Cardiac fibroblast (primary cell): ENCODE measurements at regions not wholly inside any gene's neighbourhood (a gene's known extent, or its start where the extent isn't known, plus 50 kb on each side); places are given as distances from the start of the nearest gene placed in this dataset.

ENCODE experiments used
- DNase-seq, 2 donors: peaks; one replicate each; pipeline versions ENCODE4 v3.0.0 to v3.0.0-alpha.2; 2010; ENCODE audit warnings: low read depth in 2 of 2
- H3K4me3 ChIP-seq, 2 donors: replicated peaks in 1 of 2; 1 replicate in 1 of 2; 2 replicates in 1 of 2; pipeline ENCODE4 v1.5.1; 2011; ENCODE audit warnings: low read depth in 2 of 2, low read length in 2 of 2, mild to moderate bottlenecking in 2 of 2, moderate library complexity in 1 of 2
- TF ChIP-seq, protein P1 (sequence below): IDR thresholded peaks from one replicate; pipeline ENCODE4 v1.5.1; 2011; ENCODE audit warnings: low read depth, mild to moderate bottlenecking, low read length, inconsistent platforms

DNA sequence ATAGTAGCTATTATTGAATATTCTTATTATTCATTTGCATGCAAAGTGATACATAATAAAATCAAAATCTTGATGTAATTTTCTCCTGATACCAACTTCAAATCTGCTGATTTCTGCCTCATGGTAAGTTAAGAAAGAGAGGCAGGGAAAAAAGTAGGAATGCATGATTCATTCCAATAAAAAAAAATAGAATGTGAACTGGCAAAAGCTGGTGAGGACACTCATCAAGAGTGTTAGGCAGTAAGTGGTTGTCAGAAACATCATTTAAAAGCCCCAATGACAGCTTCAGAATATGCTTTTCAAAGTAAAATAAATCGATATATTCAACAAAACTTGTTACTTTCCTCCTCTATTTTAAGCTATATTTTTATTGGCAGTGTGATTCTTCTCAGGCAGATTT is 979.1 kb downstream of the TECRL start:
- no peak for DNase-seq
- H3K4me3 ChIP-seq = no peak overlapping the region
- TF ChIP-seq, protein P1, sequence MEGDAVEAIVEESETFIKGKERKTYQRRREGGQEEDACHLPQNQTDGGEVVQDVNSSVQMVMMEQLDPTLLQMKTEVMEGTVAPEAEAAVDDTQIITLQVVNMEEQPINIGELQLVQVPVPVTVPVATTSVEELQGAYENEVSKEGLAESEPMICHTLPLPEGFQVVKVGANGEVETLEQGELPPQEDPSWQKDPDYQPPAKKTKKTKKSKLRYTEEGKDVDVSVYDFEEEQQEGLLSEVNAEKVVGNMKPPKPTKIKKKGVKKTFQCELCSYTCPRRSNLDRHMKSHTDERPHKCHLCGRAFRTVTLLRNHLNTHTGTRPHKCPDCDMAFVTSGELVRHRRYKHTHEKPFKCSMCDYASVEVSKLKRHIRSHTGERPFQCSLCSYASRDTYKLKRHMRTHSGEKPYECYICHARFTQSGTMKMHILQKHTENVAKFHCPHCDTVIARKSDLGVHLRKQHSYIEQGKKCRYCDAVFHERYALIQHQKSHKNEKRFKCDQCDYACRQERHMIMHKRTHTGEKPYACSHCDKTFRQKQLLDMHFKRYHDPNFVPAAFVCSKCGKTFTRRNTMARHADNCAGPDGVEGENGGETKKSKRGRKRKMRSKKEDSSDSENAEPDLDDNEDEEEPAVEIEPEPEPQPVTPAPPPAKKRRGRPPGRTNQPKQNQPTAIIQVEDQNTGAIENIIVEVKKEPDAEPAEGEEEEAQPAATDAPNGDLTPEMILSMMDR = no peak

DNA sequence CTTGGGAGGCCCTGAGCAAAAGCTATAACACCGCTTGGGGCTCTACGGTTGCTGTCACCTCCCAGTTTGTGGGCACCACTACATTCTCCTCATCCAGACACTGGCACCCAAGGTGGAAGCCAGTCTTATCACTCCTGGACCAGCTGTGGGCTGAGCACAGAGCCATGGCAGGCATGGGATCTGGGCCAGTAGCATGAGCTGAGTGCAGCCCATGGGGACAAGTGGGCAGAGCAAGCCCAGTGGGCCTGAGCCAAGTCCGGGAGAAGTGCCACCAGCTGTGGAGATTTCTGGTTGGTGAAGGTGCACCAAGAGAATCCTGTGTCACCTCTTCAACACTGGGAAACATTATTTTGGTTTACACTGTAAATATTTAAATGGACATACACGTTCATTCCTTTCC is 1013.0 kb downstream of the TECRL start:
- no peak overlapping the region for H3K4me3 ChIP-seq
- TF ChIP-seq, protein P1 = no peak
- no peak for DNase-seq

DNA sequence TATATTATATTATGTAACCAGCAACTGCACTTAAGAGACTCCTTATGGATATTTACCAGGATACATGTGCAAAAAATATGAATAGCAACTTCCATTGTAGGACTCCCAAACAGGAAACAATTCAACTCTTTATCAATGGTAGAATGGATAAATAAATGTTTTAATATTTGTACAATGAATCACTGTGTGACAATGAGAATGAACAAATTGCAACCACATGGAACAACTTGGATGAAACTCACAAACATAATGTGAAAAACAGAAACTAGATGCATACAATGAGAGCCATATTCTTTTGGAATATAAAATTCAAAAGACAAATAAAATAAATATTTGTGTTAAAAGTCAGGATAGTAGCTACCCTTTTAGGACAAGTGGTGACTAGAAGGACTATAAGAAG is 1015.7 kb downstream of the TECRL start:
- TF ChIP-seq, protein P1 = no peak
- DNase-seq = no peak
- H3K4me3 ChIP-seq = no peak overlapping the region

DNA sequence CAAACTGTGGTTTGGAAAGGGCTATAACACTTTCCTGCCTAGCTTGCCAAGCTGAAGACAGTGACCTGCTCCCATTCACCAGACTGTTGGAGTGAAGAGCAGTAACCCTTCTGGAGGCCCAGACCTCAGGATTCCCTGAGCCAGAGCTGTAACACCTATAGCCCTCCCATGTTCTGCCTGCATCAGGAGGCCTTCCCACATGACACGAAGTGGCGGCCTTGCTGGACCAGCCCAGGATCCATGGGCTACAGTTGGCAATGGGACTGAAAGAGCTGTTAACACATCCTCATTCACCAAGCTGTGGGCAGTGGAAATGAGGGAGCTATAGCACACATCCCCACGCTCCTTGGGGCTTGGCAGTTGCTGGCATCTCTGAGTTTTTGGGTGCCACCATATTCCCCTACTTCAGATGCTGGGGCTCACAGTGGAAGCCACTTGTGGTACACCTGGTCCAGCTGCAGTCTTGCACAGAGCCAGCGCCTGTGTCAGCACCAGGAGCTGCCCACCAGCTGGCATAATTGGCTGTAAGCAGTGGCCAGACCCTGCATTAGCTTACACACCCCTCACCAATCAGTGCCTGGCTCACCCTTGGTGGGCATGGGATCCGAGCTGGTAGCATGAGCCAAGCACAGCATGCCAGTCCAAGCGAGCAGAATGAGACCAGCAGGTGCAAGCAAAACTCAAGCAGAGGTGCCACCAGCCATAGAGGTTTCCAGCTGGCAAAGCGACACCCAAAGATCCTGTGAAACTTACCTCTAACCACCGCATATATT is 1029.3 kb downstream of the TECRL start:
- H3K4me3 ChIP-seq = no peak overlapping the region
- DNase-seq = no peak
- TF ChIP-seq, protein P1 = no peak

DNA sequence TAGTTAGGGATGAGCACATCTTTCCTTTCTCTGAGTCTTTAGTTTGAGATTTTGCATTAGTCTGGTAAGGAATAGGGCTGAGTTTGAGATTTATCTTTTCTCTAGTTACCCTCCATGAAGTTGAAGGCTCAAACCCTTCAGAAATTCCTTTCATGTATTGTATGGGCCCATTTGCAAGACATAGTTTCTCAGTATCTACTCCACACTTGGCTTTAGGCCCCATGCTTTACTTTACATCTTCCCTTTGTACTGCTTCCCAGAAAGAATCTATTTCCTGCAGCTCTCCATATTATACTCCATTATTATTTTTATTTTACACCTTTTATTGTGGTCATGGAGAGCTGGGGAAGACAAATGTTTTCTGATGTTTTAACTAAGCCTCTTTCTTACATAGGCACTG is 1038.2 kb downstream of the TECRL start:
- TF ChIP-seq, protein P1 = no peak
- H3K4me3 ChIP-seq = no peak overlapping the region
- DNase-seq = no peak

DNA sequence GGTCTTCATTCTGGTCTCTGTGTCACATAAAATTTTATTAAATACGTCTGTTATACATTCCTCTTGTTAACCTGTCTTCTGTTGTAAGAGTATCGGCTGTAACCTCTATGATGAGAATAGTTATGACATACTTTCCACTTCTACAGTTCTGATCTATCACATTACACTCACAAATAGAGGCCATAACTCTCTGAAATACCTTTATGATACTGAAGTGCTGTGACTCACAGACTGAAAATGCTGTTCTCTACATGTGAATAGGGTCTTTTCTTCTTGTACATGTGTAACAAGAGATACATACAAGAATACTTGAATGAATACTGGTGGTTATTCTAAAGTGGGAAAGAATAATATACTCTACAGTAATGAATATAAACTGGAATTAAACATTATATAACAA is 1047.6 kb downstream of the TECRL start:
- TF ChIP-seq, protein P1 = no peak
- DNase-seq = no peak
- no peak overlapping the region for H3K4me3 ChIP-seq

DNA sequence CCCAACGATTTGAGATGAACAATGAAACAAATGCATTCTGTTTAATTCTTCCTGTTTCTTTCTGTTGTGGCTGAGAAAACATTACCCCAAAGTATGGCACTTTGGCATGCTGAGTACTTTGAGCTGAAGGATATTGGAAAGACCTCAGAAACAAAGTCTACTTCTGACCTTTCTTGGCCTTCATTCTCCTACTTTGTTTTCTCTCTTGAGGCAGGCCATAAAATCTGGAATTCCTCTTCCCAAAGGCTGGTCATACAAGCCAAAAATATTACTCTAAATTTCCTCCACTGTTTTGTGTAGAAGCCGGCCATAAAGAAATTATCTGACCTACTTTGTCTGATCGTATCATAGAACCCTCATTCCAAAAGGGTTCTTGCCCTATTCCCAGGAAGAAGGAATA is 1048.2 kb downstream of the TECRL start:
- no peak overlapping the region for H3K4me3 ChIP-seq
- TF ChIP-seq, protein P1 = no peak
- no peak for DNase-seq
